ENCODE measurements at regions not wholly inside any gene's neighbourhood (a gene's known extent, or its start where the extent isn't known, plus 50 kb on each side); places are given as distances from the start of the nearest gene placed in this dataset.

DNA sequence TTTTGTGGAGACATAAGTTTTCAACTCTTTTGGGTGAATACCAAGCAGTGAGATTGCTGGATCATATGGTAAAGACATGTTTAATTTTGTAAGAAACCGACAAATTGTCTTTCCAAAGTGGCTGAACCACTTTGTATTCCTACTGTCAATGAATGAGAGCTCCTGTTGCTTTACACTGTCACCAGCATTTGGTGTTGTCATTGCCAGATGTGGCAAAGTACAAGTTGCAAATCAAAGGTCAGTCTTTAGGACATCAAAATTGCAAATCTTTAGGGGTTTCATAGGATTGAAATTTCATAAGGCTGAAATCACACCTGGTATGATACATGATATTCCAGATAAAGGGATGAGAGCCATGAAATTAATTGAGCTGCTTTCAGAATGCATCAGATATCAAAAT is 67.7 kb upstream of the ELOVL6 start:
- no peaks in the 10 kb centered on the region for H3K27me3 ChIP-seq (ENCODE audit: insufficient read depth, poor library complexity, severe bottlenecking)
- TF ChIP-seq, protein P1, sequence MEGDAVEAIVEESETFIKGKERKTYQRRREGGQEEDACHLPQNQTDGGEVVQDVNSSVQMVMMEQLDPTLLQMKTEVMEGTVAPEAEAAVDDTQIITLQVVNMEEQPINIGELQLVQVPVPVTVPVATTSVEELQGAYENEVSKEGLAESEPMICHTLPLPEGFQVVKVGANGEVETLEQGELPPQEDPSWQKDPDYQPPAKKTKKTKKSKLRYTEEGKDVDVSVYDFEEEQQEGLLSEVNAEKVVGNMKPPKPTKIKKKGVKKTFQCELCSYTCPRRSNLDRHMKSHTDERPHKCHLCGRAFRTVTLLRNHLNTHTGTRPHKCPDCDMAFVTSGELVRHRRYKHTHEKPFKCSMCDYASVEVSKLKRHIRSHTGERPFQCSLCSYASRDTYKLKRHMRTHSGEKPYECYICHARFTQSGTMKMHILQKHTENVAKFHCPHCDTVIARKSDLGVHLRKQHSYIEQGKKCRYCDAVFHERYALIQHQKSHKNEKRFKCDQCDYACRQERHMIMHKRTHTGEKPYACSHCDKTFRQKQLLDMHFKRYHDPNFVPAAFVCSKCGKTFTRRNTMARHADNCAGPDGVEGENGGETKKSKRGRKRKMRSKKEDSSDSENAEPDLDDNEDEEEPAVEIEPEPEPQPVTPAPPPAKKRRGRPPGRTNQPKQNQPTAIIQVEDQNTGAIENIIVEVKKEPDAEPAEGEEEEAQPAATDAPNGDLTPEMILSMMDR (IDR thresholded peaks at IDR 0.05; ENCODE audit: poor library complexity, severe bottlenecking): no peak
- no peak overlapping the region for H3K27ac ChIP-seq (ENCODE audit: poor library complexity, severe bottlenecking)
- no peak overlapping the region for H3K4me3 ChIP-seq (ENCODE audit: severe bottlenecking)
- no peak for ATAC-seq (ENCODE audit: low read depth)
- H3K36me3 ChIP-seq (ENCODE audit: low read depth): no peaks in the 10 kb centered on the region
- no peak for DNase-seq (ENCODE audit: low spot score)
- no peaks in the 10 kb centered on the region for H3K4me1 ChIP-seq (ENCODE audit: insufficient read depth, poor library complexity, severe bottlenecking)
- no peaks in the 10 kb centered on the region for H3K9me3 ChIP-seq (ENCODE audit: severe bottlenecking)

- H3K4me3 ChIP-seq (ENCODE audit: severe bottlenecking): no peak overlapping the region
Measured at GRCh38 chr4:110265001-110265400, 66.6 kb upstream of the ELOVL6 start.

GRCh38 chr4:110260299-110260698 is 61.9 kb upstream of the ELOVL6 start:
- no peaks in the 10 kb centered on the region for H3K4me1 ChIP-seq (ENCODE audit: insufficient read depth, poor library complexity, severe bottlenecking)
- ATAC-seq (ENCODE audit: low read depth) (no peak), DNase-seq (ENCODE audit: low spot score) (no peak)
- no peaks in the 10 kb centered on the region for H3K27me3 ChIP-seq (ENCODE audit: insufficient read depth, poor library complexity, severe bottlenecking)
- no peaks in the 10 kb centered on the region for H3K36me3 ChIP-seq (ENCODE audit: low read depth)
- TF ChIP-seq, protein P1 (IDR thresholded peaks at IDR 0.05; ENCODE audit: poor library complexity, severe bottlenecking): no peak
- H3K4me3 ChIP-seq (ENCODE audit: severe bottlenecking): no peak overlapping the region
- no peaks in the 10 kb centered on the region for H3K9me3 ChIP-seq (ENCODE audit: severe bottlenecking)
- H3K27ac ChIP-seq (ENCODE audit: poor library complexity, severe bottlenecking): no peak overlapping the region

More at GRCh38 chr4:110265001-110265400, 66.6 kb upstream of the ELOVL6 start:
- Histone ChIP-seq H3K27ac (ENCODE audit: poor library complexity, severe bottlenecking) (no peak overlapping the region), H3K4me1 (ENCODE audit: insufficient read depth, poor library complexity, severe bottlenecking) (no peaks in the 10 kb centered on the region), H3K36me3 (ENCODE audit: low read depth) (no peaks in the 10 kb centered on the region), H3K27me3 (ENCODE audit: insufficient read depth, poor library complexity, severe bottlenecking) (no peaks in the 10 kb centered on the region), H3K9me3 (ENCODE audit: severe bottlenecking) (no peaks in the 10 kb centered on the region)
- ATAC-seq (ENCODE audit: low read depth) (no peak), DNase-seq (ENCODE audit: low spot score) (no peak)
- TF ChIP-seq, protein P1 (IDR thresholded peaks at IDR 0.05; ENCODE audit: poor library complexity, severe bottlenecking): no peak

DNA sequence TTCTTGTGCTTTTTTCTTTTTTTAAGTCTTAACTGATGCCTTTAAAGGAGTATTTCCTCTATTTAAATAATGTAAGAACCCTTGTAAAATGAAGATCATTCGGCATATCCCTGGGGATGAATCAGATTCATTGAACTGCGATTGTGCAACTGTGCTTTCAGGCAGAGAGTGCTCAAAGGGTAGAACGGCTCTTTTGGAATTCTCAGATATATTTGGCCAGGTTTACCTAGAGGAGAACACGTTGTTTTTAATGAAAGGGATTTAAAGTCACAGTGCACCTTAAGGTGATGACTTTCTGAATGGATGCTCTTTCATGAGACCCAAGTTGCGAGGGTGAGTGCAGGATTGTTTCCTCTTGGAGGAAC is 51.6 kb upstream of the ELOVL6 start:
- DNase-seq (ENCODE audit: low spot score) (no peak), ATAC-seq (ENCODE audit: low read depth) (peak; percentile 44; the same call in 1 of the 3 replicates)
- Histone ChIP-seq H3K4me3 (ENCODE audit: severe bottlenecking) (no peak overlapping the region), H3K9me3 (ENCODE audit: severe bottlenecking) (no peaks in the 10 kb centered on the region), H3K27me3 (ENCODE audit: insufficient read depth, poor library complexity, severe bottlenecking) (no peaks in the 10 kb centered on the region), H3K4me1 (ENCODE audit: insufficient read depth, poor library complexity, severe bottlenecking) (peaks cover 11% of the 10 kb centered on the region), H3K27ac (ENCODE audit: poor library complexity, severe bottlenecking) (no peak overlapping the region), H3K36me3 (ENCODE audit: low read depth) (no peaks in the 10 kb centered on the region)
- TF ChIP-seq, protein P1 (IDR thresholded peaks at IDR 0.05; ENCODE audit: poor library complexity, severe bottlenecking): no peak

DNA sequence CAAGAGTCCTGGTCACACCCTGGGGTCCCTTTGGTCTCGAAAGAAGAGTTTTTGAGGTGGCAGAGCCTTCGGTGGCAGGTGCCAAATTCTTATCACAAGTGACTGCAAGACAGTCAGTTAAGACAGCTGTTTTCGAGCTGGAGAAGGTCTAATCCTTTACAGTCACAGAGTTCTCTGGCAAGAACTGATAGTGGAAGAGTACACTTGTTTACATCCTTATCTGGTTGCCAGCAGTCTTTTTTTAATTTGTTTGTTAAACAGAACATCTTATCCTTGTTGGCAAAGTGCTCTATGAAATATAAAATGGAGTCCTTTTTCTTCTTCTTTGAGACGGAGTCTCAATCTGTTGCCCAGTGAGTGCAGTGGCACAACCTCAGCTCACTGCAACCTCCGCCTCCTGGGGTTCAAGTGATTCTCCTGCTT is 50.4 kb upstream of the ELOVL6 start:
- peaks cover 11% of the 10 kb centered on the region for H3K4me1 ChIP-seq (ENCODE audit: insufficient read depth, poor library complexity, severe bottlenecking)
- ATAC-seq (ENCODE audit: low read depth): no peak
- H3K36me3 ChIP-seq (ENCODE audit: low read depth): no peaks in the 10 kb centered on the region
- TF ChIP-seq, protein P1 (IDR thresholded peaks at IDR 0.05; ENCODE audit: poor library complexity, severe bottlenecking): no peak
- no peak overlapping the region for H3K27ac ChIP-seq (ENCODE audit: poor library complexity, severe bottlenecking)
- DNase-seq (ENCODE audit: low spot score): no peak
- no peaks in the 10 kb centered on the region for H3K9me3 ChIP-seq (ENCODE audit: severe bottlenecking)
- no peak overlapping the region for H3K4me3 ChIP-seq (ENCODE audit: severe bottlenecking)
- no peaks in the 10 kb centered on the region for H3K27me3 ChIP-seq (ENCODE audit: insufficient read depth, poor library complexity, severe bottlenecking)
